HG03575 (cell line): ENCODE measurements at regions not wholly inside any gene's neighbourhood (a gene's known extent, or its start where the extent isn't known, plus 50 kb on each side); places are given as distances from the start of the nearest gene placed in this dataset.
"Not testable (repeated sequence)": the region's sequence is repeated elsewhere in the genome, so short reads cannot be mapped to it uniquely, and the experiment has no call there.

Source experiments
- ATAC-seq: cut with Tn5 transposase; IDR thresholded peaks from one replicate; pipeline ENCODE4 v1.9.1; 2021; ENCODE audit not compliant: unreplicated experiment, insufficient number of reproducible peaks, low FRiP score; ENCODE audit errors: extremely low read depth

DNA sequence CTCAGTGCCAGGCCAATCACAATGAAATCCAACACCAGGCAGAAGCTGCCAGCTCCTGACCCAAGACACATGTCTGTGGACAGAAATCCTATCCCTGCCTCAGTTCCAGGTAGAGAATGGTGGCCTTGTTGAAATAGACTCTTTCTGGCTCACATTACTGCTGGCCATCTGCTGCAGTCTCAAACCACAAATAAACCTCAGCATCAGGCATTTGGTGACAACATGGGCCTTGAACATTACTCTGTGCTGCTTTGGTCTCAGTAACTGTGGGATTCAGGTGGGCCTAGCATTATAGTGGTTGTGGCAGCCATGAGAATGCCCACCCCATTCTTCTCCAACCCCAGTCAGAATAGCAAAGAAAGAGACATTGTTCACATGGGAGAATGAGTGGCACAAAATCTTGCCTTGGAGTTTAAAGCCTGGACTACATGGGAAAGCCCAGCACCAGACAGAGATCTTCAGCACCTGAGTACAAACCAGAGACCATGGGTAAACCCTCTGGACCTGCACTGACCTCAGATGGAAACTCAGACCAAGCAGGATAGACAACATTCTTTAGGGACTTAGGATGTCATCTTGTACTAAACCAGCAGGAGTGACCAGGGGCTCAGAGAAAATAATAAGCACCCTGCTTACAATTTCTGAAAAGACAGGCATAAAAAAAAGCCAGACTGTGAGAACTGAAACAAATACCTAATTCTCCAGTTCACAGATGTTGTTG lies 50.4 kb upstream of the TRAM1L1 start:
- no peak for ATAC-seq

DNA sequence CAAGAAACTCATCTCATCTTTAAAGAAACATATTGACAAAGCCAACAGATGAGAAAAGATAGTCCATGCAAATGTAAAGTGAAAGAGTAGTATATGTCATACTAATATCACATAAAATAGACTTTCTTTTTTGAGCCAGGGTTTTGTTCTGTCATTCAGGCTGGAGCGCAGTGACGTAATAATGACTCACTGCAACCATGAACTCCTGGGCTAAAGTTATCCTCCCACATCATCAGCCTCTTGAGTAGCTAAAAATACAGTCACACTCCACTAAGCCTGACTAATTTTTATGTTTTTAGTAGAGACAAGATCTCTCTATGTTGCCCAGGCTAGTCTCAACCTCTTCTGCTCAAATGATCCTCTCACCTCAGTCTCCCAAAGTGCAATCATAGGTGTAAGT lies 51.8 kb upstream of the TRAM1L1 start:
- no peak for ATAC-seq

DNA sequence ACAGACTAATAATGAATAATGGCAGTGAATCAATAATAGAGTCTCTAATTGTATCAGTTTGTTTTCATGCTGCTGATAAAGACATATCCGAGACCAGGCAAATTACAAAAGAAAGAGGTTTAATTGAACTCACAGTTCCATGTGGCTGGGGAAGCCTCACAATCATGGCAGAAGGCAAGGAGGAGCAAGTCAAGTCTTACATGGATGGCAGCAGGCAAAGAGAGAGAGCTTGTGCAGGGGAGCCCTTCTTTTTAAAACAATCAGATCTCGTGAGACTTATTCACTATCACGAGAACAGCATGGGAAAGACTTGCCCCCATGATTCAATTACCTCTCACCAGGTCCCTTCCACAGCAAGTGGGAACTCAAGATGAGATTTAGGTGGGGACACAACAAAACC lies 53.4 kb upstream of the TRAM1L1 start:
- not testable (repeated sequence) for ATAC-seq

DNA sequence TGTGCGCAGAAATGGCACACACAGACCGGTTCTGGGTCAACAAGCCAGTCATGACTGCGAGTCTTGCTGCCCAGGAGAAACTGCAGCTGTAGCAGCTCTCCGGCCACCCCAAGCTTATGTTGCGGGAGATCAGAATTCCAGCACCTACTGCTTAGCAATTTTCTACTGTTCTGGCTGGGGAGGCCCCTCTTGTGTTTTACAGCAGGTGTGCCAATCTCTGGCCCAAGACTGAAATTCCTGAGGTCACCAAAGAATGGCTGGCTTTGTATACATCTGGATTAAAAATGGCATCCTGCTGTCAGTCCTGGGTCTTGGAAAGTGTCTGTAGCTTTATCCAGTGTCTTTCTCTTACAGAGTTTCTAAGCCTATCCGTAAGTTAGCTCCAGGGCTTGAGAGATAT lies 68.9 kb upstream of the TRAM1L1 start:
- ATAC-seq: no peak

DNA sequence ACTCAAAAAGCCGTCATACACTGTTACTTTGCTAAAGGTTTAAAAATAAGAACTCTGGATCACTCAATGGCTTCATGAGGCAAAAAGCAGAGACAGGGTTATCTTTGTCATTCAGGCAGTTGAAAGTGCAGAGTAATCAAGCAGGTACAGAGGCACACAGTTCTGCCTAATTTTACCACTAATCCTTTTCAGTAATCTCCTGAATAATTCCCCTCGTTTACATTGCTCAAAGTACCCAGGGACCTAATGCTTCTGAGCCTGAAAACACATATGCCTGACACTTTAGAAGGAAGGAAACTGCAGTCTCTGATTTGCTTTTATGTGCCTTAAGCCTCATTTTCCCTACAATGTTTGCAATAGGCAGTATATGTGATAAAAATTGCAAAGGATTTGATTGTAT lies 71.4 kb upstream of the TRAM1L1 start:
- ATAC-seq: no peak

DNA sequence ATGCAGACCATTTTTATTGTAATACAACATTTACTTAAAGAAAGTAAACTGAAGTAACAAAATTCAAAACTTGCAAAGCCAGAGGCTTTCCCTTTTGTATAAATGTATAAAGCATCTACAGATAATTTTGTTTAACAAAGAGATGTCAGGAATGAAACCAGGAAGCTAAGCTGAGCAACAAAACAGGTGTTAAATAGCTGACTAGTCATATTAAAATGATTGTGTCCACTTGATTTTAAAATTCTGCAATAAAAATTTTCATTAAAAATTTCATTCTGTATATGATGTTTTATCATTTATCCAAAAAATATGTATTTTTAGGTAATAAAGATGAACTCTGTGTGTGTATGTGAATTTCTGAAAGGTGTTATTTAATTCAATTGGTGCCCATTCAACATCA lies 72.0 kb upstream of the TRAM1L1 start:
- ATAC-seq: no peak

DNA sequence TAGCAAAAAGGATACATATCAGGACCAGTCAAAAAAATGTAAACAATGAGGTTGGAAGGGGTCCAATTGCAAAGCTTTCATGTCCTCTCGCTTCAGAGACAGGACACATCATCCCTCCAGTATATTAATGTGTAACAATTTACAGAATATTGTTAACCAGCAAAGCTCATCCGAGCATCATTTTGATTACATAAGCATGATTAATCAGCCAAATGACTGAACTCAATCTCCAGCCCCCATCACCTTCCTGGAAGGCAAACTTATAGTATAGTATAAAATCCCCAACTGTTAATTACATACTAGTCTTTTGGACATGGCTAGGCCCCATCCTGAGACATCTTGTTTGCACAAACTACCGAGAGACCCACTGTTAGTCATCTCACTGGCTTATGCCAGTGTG lies 77.6 kb upstream of the TRAM1L1 start:
- ATAC-seq: no peak

DNA sequence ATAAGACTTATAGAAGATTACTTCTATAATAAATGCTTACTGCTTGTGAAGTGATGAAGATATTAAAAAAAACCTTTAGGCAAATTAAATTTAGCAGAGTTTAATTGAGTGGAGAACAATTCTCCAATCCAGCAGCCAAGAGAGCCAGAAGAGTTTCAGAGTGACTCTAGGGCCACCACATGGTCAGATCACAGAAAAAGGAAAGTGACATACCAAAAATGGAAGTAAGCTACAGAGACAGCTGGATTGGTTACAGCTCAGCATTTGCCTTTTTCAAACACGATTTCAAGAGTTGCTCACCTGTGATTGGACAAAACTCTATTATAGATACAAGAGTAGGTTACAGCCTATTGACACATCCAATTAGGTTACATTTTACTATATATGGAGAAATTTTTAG lies 79.0 kb upstream of the TRAM1L1 start:
- ATAC-seq: no peak

DNA sequence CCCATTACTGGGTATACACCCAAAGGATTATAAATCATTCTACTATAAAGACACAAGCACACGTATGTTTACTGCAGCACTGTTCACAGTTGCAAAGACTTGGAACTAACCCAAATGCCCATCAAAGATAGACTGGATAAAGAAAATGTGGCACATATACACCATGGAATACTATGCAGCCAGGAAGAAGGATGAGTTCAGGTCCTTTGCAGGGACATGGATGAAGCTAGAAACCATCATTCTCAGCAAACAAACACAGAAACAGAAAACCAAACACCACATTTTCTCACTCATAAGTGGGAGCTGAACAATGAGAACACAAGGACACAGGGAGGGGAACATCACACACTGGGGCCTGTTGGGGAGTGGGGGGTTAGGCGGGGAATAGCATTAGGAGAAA lies 90.0 kb upstream of the TRAM1L1 start:
- not testable (repeated sequence) for ATAC-seq

DNA sequence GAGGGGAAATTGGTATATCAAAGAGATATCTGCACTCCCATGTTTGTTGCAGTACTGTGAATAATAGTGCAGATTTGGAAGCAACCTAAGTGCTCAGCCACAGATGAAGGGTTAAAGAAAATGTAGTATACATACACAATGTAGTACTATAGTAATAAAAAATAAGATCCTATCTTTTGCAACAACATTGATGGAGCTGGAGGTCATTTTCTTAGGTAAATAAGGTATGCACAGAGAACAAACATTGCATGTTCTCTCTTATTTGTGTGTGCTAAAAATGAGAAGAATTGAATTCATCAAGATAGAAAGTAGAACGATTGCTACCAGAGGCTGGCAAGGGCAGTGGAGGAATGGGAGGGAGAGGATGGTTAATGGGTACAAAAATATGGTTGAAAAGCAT lies 117.9 kb upstream of the TRAM1L1 start:
- no peak for ATAC-seq

DNA sequence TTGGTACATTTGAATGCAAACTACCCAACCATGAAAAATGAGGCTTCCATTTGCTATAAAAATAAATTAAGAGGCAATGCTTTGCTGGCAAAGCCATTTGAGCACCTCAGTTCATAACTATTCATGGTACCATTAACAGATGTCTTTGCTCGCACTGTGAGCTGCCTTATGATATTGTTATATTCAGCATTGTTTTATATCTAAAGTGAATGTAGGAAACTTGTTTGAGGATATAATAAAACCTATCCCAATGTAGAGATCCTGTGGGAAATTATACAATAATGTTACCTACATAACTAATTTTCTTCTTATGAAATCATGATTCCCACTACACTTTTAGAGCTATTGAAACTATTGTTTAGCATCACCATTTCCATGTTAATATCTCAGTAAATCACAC lies 125.2 kb upstream of the TRAM1L1 start:
- ATAC-seq: no peak

DNA sequence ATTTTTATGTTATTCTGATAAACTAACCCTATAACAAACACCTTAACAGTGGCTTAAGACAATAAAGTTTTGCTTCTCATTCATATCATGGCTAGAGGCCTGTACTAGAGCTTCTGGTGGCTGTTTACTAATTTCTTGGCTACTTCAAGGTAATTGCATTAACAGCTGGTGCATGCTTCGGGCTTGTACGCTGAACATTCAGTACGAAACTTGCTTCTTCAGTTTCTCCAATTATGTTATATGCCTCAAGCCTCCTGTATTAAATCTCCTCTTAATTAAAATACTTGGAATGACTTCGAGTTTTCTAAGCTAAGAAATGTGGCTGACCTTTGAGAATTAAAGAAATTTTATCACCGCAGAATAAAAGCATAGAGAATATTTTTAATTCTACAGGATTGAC lies 138.9 kb upstream of the TRAM1L1 start:
- ATAC-seq: no peak

DNA sequence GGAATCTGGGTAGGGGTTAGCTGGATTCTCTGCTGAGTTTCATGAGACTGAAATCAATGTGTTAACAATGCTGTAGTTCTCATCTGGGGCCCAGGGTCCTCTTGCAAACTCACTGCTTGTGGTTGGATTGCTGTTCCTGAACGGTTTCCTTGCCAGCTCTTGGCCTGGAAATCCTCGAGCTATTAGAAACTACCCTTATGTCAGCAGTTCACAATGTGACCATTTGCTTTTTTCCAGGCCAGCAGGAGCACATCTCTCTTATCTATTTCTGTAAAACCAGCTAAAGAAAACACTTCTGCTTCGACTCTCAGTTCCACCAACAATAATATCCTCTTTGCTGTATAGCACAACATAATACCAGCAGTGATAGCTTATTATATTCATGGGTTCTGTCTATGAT lies 140.1 kb upstream of the TRAM1L1 start:
- ATAC-seq: no peak

DNA sequence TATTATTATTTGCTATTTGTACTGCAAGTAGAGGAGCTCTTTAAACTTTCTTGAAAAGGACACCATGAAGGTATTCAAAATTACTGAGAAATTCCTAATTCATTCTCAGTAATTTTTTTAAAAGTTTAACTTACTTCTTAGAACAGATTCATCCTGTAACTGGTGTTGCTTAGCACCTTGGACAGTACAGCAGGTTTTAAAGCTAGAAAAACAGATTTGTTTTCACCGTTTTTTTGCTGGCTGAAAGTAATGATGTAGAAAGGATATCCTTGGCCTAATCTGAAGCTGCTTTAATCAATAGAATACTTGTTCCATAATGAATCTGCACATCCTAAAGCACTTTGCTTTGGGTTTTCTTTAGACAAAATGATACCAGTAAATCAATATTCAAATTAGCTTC lies 142.5 kb upstream of the TRAM1L1 start:
- no peak for ATAC-seq

DNA sequence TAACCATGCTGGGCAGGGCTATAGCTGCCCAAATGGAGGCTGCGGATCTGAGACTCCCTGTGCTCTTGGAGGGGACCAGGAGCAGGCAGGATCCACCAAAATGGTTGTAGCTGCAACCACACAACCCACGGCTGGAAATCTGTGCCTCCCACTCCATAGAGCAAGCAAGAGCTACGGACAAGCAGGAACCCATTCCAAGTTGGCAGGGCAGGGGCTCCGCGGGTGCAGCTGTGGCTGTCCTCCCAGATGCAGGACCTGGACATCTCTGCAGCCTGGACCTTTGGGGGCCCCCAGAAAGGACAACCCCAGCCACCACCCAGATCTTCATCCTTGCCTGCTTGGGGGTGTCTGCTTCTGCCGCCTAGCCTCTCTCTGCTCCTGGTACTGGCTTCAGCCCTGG lies 154.1 kb upstream of the TRAM1L1 start:
- ATAC-seq: no peak

DNA sequence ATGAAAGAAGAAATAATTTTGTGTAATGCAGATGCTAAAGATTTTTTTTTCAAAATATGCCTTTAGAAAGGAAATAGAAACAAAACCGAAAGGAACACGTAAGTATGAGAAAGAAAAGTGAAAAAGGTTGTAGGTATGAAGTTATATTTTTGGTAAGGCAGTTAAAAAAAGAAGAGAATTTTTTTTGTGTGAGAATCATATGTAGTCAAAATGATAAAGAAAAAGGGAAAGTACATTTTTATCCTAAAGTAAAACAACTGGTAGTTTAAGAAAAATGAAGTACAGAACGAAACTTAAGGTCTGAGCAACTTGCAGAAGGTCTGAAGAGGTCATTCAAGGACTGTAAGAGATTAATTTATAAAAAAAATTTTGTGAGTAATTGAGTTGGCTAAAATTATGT lies 164.0 kb upstream of the TRAM1L1 start:
- peak; percentile 99 for ATAC-seq

DNA sequence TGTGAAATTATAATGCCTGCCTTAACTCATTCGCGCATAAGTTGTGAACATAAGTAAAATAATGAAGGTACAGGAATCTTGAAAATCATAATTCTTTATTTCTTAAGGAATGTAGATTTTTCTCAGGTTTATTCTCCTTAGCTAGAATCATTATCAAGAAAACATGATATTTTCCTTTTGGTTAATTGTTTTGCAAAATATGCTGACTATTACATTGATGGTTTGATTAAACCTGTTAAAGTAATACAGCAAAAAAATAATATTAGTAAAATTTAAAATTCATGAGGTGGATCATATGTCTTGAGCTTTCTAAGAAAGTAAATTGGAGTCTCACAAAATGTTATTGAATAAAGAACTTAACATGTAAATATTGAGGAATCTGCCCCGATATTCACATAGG lies 178.7 kb upstream of the TRAM1L1 start:
- no peak for ATAC-seq

DNA sequence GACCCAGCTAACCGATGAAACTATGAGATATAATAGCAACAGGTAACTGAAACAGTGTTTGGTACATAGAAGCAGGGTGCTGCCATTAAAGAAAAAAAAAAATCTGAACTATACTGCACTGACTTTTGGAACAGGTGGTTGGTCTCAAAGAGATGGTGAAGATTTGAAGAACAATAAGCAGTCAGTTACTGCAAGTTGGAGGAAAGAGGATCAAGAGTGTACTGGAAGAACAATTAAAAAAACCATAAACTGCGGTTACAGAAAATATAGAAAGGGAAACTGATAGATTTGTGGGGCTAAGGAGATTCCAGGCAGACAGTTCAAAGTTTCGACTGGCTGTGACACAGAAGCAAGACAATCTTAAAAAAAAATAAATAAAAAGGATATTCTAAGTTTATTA lies 181.9 kb upstream of the TRAM1L1 start:
- ATAC-seq: no peak

DNA sequence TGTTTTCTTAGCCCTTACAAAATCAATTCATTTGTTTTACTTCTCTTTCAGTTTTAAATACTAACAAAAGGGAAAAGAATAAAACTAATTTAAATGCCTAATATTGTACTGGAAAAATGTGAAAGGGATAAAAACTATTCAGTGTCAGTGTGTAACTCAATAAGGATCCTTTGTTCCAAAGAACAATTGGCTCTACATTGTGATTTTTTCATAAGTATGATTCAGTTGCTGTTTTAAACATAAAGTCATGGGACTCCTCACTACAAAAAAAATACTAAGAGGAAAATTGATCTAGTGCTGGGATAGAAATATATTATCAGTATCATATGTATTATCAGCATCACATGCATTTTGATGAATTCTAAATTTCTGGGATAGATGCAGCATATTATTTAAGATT lies 199.4 kb upstream of the TRAM1L1 start:
- no peak for ATAC-seq

DNA sequence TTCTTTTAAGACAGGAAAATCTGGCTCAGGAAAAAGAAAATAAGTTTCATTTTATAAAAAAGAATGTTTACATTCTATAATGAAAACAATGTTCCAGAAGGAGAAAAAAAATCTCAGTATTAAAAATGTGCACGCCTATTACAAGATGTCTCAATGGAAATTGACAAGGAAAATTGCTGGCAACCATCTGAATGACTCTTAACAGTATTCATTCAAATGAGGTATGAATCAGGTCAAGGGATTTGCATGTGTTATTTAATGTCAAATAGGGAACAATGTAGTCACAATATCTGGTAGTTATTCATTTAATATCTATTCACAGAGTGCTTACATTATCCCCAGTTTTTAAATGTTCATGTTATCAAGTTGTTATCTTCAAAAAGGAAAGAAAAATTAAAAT lies 208.4 kb upstream of the TRAM1L1 start:
- ATAC-seq: no peak

DNA sequence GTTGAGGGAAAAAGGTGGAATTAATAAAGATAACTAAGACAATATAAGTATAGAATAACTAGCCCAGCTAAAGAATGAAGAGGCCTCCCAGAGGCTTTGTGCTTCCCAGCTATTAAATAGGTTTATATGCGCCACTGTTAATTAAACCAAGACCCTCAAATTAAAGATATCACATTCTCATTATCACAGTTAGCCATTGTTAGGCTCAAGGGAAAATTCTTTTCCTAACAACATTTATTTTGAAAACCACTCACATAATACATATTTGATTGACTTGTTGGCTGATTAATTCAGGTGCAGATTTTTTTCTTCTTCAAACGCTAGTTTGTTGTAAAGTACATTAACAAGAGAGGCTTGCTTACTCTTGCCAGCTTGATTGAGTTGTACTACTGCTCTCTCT lies 216.8 kb upstream of the TRAM1L1 start:
- no peak for ATAC-seq
